SK-N-MC (cell line): ENCODE measurements at regions not wholly inside any gene's neighbourhood (a gene's known extent, or its start where the extent isn't known, plus 50 kb on each side); places are given as distances from the start of the nearest gene placed in this dataset.

ENCODE experiments used
- DNase-seq: peaks from one replicate; pipeline ENCODE4 v3.0.0-alpha.2; 2011; ENCODE audit warnings: low read depth, low spot score
- H3K27ac ChIP-seq: fragments of 200-600 bp; sonication (generic); 2 replicates; pipeline ENCODE4 v1.5.1; 2016; ENCODE audit warnings: mixed run types
- H3K36me3 ChIP-seq: fragments of 200-600 bp; sonication (generic); 2 replicates; pipeline ENCODE4 v1.6.1; 2017; ENCODE audit warnings: antibody characterized with exemption, low read length, mixed read lengths; ENCODE audit not compliant: insufficient read depth
- H3K4me3 ChIP-seq: fragments of 200-600 bp; sonication (generic); 2 replicates; pipeline ENCODE4 v1.5.1; 2016
- H3K9ac ChIP-seq: fragments of 200-600 bp; sonication (generic); 2 replicates; pipeline ENCODE4 v1.8.0; 2017; ENCODE audit warnings: mixed run types, mixed read lengths; ENCODE audit not compliant: insufficient read length
- H3K9me3 ChIP-seq: fragments of 200-600 bp; sonication (generic); 2 replicates; pipeline ENCODE4 v1.6.1; 2017; ENCODE audit warnings: low read depth, mild to moderate bottlenecking, antibody characterized with exemption, low read length, moderate library complexity, mixed read lengths
- EZH2 ChIP-seq: fragments of 200-600 bp; sonication (generic); IDR thresholded peaks from one replicate; pipeline ENCODE4 v1.6.1; 2017; ENCODE audit warnings: antibody characterized with exemption
- FOXP2 ChIP-seq: optimal IDR thresholded peaks from 2 replicates; pipeline ENCODE3; 2011; ENCODE audit warnings: mild to moderate bottlenecking, moderate library complexity; ENCODE audit not compliant: insufficient read depth; ENCODE audit errors: extremely low read length, control extremely low read depth
- POLR2AphosphoS5 ChIP-seq: IDR thresholded peaks from 2 replicates; pipeline ENCODE4 v1.6.1; 2012; ENCODE audit warnings: mild to moderate bottlenecking, low read depth, low read length, borderline replicate concordance

- Histone ChIP-seq H3K36me3 (no peaks in the 10 kb centered on the region), H3K9ac (no peak overlapping the region), H3K4me3 (no peak overlapping the region), H3K27ac (no peak overlapping the region), H3K9me3 (no peaks in the 10 kb centered on the region)
- DNase-seq = no peak
- TF ChIP-seq FOXP2 (no peak), EZH2 (no peak), POLR2AphosphoS5 (no peak)
Observed at GRCh38 chr20:50347284-50348063, 156.8 kb downstream of the CEBPB start.

GRCh38 chr20:50348096-50348495, 157.5 kb downstream of the CEBPB start:
- TF ChIP-seq POLR2AphosphoS5 (no peak), FOXP2 (no peak), EZH2 (no peak)
- Histone ChIP-seq H3K4me3 (no peak overlapping the region), H3K9ac (no peak overlapping the region), H3K27ac (no peak overlapping the region), H3K36me3 (no peaks in the 10 kb centered on the region), H3K9me3 (no peaks in the 10 kb centered on the region)
- DNase-seq = no peak

- no peaks in the 10 kb centered on the region for H3K36me3 ChIP-seq
- H3K4me3 ChIP-seq = no peak overlapping the region
- H3K9ac ChIP-seq = no peak overlapping the region
- no peak for TF ChIP-seq POLR2AphosphoS5
- TF ChIP-seq EZH2 = no peak
- no peak for TF ChIP-seq FOXP2
- no peak overlapping the region for H3K27ac ChIP-seq
- no peak for DNase-seq
- no peaks in the 10 kb centered on the region for H3K9me3 ChIP-seq
Observed at GRCh38 chr20:50350510-50351249, 159.5 kb upstream of the PTPN1 start.

- Histone ChIP-seq H3K27ac (no peak overlapping the region), H3K9me3 (no peaks in the 10 kb centered on the region), H3K36me3 (no peaks in the 10 kb centered on the region), H3K4me3 (no peak overlapping the region), H3K9ac (no peak overlapping the region)
- no peak for TF ChIP-seq EZH2
- no peak for TF ChIP-seq FOXP2
- DNase-seq = no peak
Observed at GRCh38 chr20:50351541-50351940, 158.6 kb upstream of the PTPN1 start.

- Histone ChIP-seq H3K4me3 (no peak overlapping the region), H3K9ac (no peak overlapping the region), H3K36me3 (no peaks in the 10 kb centered on the region), H3K9me3 (no peaks in the 10 kb centered on the region), H3K27ac (no peak overlapping the region)
- TF ChIP-seq FOXP2 = no peak
- TF ChIP-seq EZH2 = no peak
- no peak for TF ChIP-seq POLR2AphosphoS5
- DNase-seq = no peak
Observed at GRCh38 chr20:50353289-50353961, 156.8 kb upstream of the PTPN1 start.

- TF ChIP-seq EZH2 (no peak), FOXP2 (no peak), POLR2AphosphoS5 (no peak)
- Histone ChIP-seq H3K9ac (no peak overlapping the region), H3K27ac (no peak overlapping the region), H3K36me3 (no peaks in the 10 kb centered on the region), H3K9me3 (no peaks in the 10 kb centered on the region), H3K4me3 (no peak overlapping the region)
- DNase-seq = no peak
Observed at GRCh38 chr20:50354721-50355589, 155.2 kb upstream of the PTPN1 start.

- no peak for DNase-seq
- no peak overlapping the region for H3K27ac ChIP-seq
- no peaks in the 10 kb centered on the region for H3K36me3 ChIP-seq
- no peak for TF ChIP-seq FOXP2
- TF ChIP-seq EZH2 = no peak
- no peak for TF ChIP-seq POLR2AphosphoS5
- H3K4me3 ChIP-seq = no peak overlapping the region
- H3K9me3 ChIP-seq = no peaks in the 10 kb centered on the region
- no peak overlapping the region for H3K9ac ChIP-seq
Observed at GRCh38 chr20:50355590-50356524, 154.3 kb upstream of the PTPN1 start.
